Glutamatergic neuron (in vitro differentiated cells): ENCODE measurements at regions not wholly inside any gene's neighbourhood (a gene's known extent, or its start where the extent isn't known, plus 50 kb on each side); places are given as distances from the start of the nearest gene placed in this dataset.

ENCODE experiments used
- DNase-seq: peaks from one replicate; pipeline ENCODE4 v3.0.0; 2022
- H3K27ac Mint-ChIP-seq: one replicate; pipeline ENCODE4 v1.8.0; 2020; ENCODE audit warnings: mild to moderate bottlenecking, mixed read lengths, inconsistent platforms; ENCODE audit not compliant: unreplicated experiment
- H3K27me3 Mint-ChIP-seq: one replicate; pipeline ENCODE4 v1.8.0; 2020; ENCODE audit warnings: mild to moderate bottlenecking, moderate library complexity, mixed read lengths, inconsistent platforms; ENCODE audit not compliant: unreplicated experiment
- H3K36me3 Mint-ChIP-seq: one replicate; pipeline ENCODE4 v1.8.0; 2020; ENCODE audit warnings: mild to moderate bottlenecking, mixed read lengths, inconsistent platforms; ENCODE audit not compliant: unreplicated experiment
- H3K4me1 Mint-ChIP-seq: one replicate; pipeline ENCODE4 v1.8.0; 2020; ENCODE audit warnings: mild to moderate bottlenecking, low read depth, mixed read lengths, inconsistent platforms; ENCODE audit not compliant: unreplicated experiment
- H3K4me3 Mint-ChIP-seq: one replicate; pipeline ENCODE4 v1.8.0; 2020; ENCODE audit warnings: mild to moderate bottlenecking, mixed read lengths, inconsistent platforms; ENCODE audit not compliant: unreplicated experiment
- H3K9me3 Mint-ChIP-seq: one replicate; pipeline ENCODE4 v1.8.0; 2020; ENCODE audit warnings: mild to moderate bottlenecking, moderate library complexity, mixed read lengths, inconsistent platforms; ENCODE audit not compliant: unreplicated experiment
- CTCF ChIP-seq: fragments of 200-600 bp; sonication (generic); IDR thresholded peaks from one replicate; pipeline ENCODE4 v1.5.0; 2021; ENCODE audit not compliant: partially characterized antibody, unreplicated experiment

- Mint-ChIP-seq H3K4me3 (no peak overlapping the region), H3K27ac (no peak overlapping the region), H3K36me3 (no peaks in the 10 kb centered on the region), H3K4me1 (no peaks in the 10 kb centered on the region), H3K27me3 (no peaks in the 10 kb centered on the region), H3K9me3 (no peaks in the 10 kb centered on the region)
- TF ChIP-seq CTCF, result no peak
- DNase-seq, result no peak
Observed at GRCh38 chr2:126368758-126369157, 287.2 kb upstream of the GYPC start.

- no peak for TF ChIP-seq CTCF
- H3K4me1 Mint-ChIP-seq, result no peaks in the 10 kb centered on the region
- no peak overlapping the region for H3K27ac Mint-ChIP-seq
- H3K36me3 Mint-ChIP-seq, result no peaks in the 10 kb centered on the region
- no peaks in the 10 kb centered on the region for H3K9me3 Mint-ChIP-seq
- DNase-seq, result no peak
- no peak overlapping the region for H3K4me3 Mint-ChIP-seq
- H3K27me3 Mint-ChIP-seq, result no peaks in the 10 kb centered on the region
Observed at GRCh38 chr2:126370201-126370600, 285.8 kb upstream of the GYPC start.

GRCh38 chr2:126372406-126372805, 283.6 kb upstream of the GYPC start:
- Mint-ChIP-seq H3K4me3 (no peak overlapping the region), H3K9me3 (no peaks in the 10 kb centered on the region), H3K36me3 (no peaks in the 10 kb centered on the region), H3K27ac (no peak overlapping the region), H3K27me3 (no peaks in the 10 kb centered on the region), H3K4me1 (no peaks in the 10 kb centered on the region)
- TF ChIP-seq CTCF, result no peak
- DNase-seq, result no peak

GRCh38 chr2:126378176-126378575, 277.8 kb upstream of the GYPC start:
- Mint-ChIP-seq H3K27ac (no peak overlapping the region), H3K27me3 (no peaks in the 10 kb centered on the region), H3K4me1 (no peaks in the 10 kb centered on the region), H3K4me3 (no peak overlapping the region), H3K36me3 (no peaks in the 10 kb centered on the region), H3K9me3 (peaks cover 2% of the 10 kb centered on the region)
- TF ChIP-seq CTCF, result no peak
- DNase-seq, result no peak

- Mint-ChIP-seq H3K27ac (no peak overlapping the region), H3K36me3 (peaks cover under 1% of the 10 kb centered on the region), H3K4me1 (no peaks in the 10 kb centered on the region), H3K27me3 (no peaks in the 10 kb centered on the region), H3K9me3 (peaks cover 2% of the 10 kb centered on the region), H3K4me3 (no peak overlapping the region)
- DNase-seq, result no peak
- TF ChIP-seq CTCF, result no peak
Observed at GRCh38 chr2:126381091-126381490, 274.9 kb upstream of the GYPC start.
